HG02884 (cell line): ENCODE measurements at regions not wholly inside any gene's neighbourhood (a gene's known extent, or its start where the extent isn't known, plus 50 kb on each side); places are given as distances from the start of the nearest gene placed in this dataset.
"Not testable (repeated sequence)": the region's sequence is repeated elsewhere in the genome, so short reads cannot be mapped to it uniquely, and the experiment has no call there.

ENCODE experiments used
- ATAC-seq: cut with Tn5 transposase; IDR thresholded peaks from one replicate; pipeline ENCODE4 v1.9.1; 2021; ENCODE audit warnings: mild to moderate bottlenecking, moderate library complexity; ENCODE audit not compliant: unreplicated experiment

DNA sequence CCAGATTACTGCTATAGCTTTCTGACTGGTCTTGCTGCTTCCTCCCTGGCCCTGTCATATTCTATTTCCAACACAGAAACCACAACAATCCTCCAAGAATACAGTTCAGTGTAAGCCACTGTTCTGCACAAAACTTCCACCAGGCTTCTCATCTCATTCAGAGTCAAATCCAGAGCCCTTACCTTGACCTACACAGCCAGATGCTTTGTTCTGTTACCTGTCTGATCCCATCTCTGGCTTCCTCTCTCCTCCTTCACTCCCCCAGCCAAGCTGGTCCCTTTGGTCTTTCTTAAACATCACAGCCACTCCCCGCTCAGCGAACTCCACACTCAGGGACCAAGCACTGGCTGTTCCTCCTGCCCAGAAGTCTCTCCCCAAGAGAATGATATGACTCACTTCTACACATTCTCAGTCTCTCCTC is 84.8 kb upstream of the BMP2K start:
- peak; percentile 39 for ATAC-seq

DNA sequence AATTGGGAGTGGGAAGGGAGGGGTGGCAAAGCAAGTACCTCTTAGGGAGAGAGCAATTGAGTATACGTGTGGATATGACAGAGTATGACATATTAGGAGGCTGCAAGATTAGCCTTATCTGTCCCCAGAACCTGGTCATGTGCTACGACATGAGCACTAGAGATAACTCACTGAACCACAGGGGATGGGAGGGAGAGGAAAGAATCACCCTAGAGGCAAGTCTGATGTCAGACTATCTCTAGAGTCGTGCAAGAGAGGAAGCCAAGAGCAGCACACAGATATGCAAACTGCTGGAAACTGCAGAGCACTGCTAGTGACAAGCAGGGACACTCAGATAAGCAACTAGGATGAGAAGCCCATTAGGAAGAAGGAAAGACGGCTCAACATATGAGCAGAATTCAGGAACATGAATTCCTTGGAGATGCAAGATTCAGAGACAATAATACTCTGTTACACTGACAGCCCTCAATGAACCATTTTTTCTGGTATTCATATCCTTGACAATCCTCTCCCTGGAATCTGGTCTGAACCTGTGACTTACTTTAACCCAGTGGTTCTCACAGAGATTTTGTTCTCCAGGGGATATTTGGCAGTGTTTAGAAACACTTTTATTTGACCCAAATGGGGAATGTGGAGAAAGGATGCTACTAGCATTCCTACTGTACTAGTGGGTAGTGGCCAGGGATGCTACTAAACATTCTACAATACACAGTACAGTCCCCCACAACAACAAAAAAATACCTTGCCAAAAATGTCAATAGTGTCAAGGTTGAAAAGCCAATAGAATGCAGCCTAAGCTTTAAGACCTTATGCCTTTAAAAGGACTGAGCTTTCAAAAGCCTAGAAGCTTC is 84.0 kb upstream of the BMP2K start:
- peak; percentile 78 for ATAC-seq

DNA sequence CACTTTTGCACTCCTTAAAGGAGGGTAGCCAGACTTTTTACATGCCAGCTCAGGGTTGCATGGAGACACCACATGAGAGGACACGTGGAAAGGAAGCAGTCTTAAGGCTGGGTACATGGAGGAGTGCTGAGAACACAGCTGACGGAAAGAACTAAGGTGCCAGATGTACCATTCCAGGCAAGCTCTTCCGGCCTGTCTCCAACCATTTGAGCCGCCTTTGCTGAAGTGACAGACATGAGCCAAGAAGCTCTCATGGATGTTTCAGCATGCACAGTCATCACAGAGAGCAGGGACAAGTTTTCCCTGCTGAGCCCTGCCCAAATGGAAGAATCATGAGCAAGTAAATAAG is 83.4 kb upstream of the BMP2K start:
- no peak for ATAC-seq

DNA sequence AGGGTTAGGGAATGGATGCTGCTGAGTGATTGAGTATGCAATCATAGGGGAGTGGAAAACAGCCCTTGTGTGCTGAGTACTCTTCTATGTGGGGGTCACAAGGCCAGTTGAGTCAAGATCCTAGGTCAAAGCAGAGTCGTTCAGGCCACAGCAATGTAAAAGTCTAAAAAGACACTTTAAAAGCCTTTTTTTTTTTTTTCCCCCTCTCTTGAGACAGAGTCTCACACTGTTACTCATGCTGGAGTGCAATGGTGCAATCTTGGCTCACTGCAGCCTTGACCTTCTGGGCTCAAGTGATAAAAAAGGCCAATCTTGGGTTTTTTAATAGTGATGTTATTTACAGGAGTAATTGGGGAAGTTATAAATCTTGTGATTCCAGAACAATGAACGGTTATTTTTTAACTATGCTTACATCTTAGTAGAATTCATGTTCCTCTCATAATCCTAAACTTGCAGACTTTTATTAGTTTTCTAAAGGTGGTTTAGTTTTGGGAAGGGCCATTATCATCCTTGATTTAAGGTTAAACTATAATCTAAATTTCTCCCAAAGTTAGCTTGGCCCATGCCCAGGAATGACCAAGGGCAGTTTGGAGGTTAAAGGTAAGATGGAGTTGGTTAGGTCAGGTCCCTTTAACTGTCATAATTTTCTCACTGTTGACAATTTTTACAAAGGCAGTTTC is 82.2 kb upstream of the BMP2K start:
- ATAC-seq, result no peak

DNA sequence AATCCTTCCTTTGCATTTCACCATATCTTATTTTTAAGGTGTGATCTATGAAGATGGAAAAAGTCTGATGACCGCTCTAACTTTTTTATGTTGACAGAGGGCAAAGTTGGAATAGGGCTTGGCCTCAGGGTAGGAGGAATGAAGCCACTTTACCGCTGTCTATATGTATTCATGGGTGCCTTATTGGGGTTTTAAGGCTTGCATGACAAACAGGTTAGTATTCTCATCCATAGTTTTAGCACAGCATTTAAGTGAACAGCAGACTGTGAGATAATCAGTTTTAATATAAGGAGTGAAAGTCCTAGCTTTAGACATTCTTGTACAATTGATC is 81.7 kb upstream of the BMP2K start:
- ATAC-seq, result no peak

DNA sequence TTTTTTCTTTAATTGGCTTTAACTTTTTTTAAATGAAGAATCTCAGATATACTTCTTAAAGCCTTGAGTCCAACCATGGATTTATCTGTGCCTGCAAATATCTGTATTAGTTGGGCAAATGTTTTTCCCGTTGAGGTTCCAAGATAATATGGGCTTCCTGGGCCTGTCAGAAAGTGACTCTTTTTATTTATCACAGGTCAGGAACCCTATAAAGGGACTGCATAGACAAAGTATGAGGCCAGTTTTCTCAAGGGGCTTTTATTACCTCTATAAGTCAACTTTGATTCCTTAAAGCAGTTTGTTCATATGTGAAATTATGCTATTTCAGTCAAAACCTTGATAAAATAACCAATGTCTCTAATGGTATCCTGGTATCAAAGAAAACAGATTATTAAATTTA is 80.2 kb upstream of the BMP2K start:
- no peak for ATAC-seq

DNA sequence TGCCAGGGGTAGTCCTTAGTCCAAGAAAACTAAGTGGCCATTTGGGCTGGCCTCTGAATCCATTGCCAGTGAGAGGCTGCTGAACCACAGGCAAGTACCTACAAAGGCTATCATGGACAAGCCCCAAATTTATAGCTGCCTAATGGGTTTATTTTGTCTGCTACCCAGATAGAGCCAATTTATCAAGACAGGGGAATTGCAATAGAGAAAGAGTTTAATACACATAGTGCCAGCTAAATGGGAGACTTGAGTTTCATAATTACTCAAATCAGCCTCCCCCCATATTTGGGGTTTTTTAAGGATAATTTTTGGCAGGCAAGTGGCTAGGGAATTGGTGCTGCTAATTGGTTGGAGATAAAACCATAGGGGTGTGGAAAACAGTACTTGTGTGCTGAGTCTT is 73.1 kb upstream of the BMP2K start:
- no peak for ATAC-seq

DNA sequence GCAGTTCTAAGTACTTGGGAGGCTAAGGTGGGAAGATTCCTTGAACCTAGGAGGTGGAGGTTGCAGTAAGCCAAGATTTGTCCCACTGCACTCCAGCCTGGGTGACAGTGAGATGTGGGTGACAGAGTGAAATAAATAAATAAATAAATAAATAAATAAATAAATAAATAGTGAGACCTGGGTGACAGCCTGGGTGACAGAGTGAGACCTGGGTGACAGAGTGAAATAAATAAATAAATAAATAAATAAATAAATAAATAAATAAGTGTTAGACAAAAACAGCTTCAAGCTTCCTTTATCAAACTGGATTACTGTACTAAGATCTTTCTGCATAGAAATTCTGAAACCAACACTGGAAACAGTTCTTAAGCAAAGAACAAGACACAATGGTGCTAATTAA is 71.8 kb upstream of the BMP2K start:
- no peak for ATAC-seq

DNA sequence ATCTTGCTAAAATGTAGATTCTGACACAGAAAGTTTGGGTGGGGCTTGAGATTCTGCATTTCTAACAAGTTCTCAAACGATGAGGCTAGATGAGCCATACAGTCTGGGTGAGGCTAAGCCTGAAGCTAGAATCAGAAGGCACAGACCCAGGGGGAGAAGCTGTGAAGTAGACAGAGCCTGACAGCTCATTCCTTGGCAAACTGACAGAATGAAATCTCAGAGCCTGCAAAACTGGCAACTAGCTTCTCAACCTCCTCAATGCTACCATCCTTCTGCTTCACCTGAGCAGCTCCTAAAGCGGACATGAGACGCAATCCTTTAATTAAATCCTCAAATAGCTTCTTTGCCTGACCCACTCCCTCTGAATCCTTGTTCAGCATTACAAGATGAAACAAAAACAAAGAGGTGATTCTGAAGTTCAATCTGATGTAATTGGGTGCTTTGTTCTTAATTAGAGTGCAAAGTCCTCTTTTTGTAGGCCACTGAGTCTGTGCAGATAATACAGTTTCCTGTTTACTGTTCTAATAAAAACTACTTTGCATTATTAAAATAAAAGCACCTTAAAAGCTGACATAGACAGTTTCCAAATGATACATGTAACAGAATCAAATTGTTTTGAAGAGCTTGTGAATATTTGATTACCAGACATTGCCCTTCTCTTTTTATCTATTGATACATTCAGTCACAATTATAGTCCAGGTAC is 71.0 kb upstream of the BMP2K start:
- no peak for ATAC-seq

DNA sequence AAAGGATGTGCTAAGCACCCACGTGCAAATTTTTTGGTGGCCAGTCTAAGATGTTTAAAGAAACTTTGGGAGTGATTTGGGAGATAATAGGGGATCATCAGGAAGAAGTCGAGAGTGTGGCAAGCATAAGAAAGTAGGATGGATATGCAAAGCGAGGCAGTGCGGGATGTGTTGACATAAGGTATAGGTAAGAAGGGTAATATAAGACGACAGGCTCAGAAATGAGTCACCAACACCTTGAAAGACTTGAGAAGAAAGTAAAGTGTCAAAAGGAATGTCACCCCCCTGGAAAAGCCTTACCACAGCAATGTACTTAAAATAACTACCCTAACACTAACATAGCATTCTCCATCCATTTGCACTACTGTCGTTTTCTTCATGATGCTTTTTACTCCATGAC is 69.8 kb upstream of the BMP2K start:
- no peak for ATAC-seq

DNA sequence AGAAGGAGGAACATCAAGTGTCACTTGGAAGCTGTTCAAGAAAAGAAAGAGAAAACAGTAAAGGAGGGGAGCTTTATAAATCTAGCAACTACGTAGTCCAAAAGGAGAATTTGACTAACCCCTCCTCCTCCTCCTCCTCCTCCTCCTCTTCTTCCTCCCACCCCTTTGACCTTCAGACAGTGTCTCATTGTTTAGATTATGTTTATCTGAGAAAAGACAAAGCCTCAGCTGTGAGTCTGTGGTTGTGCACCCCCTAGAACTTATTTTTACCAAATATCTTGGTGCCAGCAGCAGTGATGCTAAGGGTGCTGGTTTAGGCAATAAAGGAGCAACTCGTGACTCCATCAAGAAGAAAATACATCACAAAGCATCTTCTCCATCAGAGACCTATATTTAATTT is 68.9 kb upstream of the BMP2K start:
- ATAC-seq, result peak; percentile 35

DNA sequence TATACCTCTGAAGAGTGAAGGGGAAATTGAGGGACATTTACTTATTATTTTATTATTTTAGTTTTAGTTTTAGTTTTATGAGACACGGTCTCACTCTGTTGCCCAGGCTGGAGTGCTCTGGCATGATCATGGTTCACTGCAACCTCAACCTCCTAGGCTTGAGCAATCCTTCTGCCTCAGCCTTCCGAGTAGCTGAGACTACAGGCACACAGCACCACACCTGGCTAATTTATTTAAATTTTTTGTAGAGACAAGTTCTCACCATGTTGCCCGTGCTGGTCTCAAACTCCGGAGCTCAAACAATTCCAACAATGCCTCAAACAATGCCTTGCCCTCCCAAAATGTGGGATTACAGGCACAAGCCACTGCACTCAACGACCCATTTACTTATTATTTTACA is 68.4 kb upstream of the BMP2K start:
- peak; percentile 61 for ATAC-seq

DNA sequence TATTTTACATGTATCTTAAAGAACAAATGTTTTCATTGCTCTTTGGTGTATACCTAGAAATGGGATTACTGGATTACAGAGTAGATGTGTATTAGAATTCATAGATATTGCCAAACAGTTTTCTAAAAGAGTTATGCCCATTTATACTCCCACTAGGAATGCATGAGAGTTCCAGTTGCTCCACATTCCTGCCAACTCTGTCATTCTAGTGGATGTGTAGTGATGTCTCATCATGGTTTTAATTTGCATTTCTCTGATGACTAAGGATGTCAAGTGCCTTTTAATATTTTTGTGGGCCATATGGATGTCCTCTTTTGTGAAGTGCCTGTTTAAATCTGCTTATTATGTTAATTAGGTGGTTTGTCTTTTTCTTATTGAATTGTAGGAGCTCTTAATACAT is 65.6 kb upstream of the BMP2K start:
- ATAC-seq, result no peak

DNA sequence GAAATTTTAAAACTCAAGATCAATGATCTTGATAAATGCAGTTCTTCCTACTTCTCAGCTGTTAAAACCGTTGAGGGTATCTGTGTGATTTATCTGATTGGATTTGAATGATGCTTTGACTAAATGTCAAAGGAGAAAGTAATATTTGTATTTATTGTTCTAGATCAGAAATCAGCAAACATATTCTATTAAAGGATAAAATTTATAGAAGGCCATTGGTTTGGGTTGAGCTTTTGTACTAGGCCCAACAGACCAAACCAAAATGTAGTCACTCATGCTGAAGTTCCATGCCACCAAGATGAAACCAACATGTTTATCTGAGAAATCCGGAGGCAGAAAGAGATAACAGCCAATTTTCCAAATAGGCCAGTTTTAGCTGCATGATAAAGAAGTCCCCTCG is 64.5 kb upstream of the BMP2K start:
- no peak for ATAC-seq

DNA sequence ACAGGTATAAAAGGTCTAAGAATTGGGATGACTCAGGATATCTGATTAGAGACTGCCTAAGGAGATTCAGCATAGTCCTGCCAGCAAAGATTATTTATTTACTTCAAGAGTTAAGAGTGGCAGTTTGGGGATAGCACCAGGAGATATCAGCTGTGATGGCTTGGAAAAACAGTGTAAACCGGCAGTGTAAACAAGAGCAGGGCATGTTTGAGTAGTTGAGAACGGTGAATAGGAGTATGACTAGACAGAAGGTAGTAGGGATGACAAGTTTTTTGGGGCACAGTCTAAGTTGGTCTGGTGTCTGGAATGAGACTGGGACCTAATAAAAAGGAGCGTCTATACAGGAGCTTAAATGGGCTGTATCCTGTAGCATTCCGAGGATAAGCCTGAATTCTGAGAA is 61.6 kb upstream of the BMP2K start:
- ATAC-seq, result not testable (repeated sequence)

DNA sequence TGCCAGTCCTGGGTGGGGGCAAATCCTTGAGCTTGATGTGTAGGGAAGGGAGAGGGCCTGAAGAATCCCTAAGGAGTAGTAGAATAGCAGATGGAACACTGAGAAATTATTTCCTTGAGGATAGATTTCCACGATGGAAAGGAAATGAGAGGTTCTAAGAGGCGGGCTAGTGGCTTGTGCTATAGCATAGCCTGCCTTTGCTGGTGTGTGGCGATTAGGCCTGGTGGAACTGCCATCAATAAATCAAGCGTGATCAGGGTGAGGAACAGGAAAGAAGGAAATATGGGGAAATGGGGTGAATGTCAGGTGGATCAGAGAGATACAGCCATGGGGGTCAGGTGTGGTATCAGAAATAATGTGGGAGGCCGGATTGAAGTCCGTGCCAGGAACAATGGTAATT is 60.8 kb upstream of the BMP2K start:
- ATAC-seq, result not testable (repeated sequence)

DNA sequence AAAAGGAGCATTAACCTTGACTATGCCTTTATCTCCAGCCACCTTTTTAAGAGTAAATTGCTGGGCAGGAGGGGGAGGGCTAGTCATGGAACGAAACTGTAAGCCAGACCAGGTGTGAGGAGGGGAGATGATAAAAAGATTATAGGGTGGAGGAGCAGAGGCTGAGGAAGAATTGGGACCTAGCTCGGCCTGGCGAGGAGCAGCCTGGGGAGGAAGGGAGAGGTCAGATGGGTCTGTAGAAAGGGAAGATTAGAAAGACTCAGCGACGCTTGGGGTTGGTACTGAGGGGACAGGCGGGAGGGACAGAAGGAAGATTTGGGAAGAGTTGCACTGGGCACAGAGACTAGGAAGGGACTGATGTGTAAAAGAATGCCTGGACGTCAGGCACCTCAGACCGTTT is 58.4 kb upstream of the BMP2K start:
- not testable (repeated sequence) for ATAC-seq

DNA sequence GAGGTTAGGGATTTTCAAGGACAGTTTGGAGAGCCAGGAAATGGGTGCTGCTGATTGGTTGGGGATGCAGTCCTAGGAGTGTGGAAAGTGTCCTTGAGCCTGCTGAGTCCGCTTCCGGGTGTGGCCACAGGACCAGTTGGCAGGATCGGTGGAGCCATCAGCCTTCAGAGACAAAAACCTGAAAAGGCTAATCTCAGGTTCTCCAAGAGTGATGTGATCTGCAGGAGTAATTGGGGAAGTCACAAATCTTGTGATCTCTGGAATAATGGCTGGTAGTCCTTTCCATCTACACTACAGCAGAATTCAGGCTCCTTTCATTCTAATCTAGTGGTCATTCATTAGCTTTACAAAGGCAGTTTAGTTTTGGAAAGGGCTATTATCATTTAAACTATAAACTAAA is 55.9 kb upstream of the BMP2K start:
- no peak for ATAC-seq

DNA sequence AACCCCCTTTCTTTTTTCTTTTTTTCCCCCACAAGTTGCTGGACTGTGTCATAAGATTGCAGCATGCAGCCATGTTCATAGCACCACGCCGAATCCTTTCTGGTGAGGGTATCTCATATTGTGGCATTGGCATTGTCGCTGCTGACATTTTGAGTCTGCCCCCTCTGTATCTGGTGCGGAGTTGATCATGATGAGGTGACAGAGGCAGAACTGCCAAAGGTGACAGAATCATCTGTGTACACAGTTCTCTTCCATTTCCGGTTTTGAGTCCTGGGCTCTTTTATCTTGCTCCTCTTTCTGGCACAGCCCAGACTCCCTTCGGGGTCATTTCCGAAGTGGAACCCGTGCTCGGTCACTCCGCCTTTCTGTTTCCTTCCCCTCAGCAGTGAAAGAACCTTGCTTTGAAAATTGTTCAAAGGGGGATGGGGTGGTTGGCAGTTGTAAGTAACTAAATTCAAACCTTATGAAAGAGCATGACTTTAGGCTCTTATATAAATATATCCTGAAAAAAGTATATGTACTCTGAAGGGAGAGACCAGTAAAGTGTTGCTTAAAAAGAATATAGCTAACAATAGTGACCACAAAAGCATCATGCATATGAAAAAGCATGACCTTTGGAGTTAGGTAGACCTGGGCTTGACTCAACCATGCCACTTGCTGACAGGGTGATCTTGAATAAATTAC is 55.0 kb upstream of the BMP2K start:
- peak; percentile 88 for ATAC-seq

DNA sequence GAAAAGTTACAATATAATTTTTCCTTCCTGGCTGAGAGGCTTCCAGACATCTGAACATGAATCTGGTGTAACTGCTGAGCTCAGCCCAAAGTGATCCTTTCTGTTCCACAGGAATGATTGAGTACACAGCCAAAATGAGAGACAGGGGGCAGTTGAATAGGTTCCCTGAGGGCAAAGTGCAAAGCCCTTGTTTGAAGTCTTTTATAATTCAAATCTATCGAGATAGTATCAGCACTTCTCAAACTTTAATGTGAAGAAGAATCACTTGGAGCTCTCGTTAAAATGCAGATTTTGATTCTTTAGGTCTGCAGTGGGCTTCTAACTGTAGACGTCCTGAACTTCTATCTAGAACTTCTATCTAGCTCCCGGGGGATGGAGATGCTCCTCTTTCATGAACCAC is 54.4 kb upstream of the BMP2K start:
- no peak for ATAC-seq

DNA sequence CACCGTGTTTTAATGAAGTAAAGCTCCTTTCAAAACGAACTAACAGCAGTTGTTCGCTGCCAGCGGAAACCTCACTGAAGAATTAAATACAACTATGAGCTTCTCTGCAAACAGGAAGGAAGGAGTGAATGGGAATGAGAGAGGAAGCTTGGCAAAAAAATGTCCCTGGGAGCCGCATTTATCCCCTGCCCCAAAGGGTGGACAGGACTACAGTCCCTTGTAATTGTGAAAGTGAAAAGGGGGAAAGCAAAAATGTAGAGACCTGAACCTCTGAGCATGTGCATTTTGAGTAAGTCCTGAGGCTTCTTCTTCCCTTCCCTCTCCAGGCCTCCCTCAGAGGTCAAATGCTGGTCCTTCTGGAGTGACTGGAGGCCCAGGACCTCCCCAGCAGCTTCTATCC is 53.8 kb upstream of the BMP2K start:
- no peak for ATAC-seq

DNA sequence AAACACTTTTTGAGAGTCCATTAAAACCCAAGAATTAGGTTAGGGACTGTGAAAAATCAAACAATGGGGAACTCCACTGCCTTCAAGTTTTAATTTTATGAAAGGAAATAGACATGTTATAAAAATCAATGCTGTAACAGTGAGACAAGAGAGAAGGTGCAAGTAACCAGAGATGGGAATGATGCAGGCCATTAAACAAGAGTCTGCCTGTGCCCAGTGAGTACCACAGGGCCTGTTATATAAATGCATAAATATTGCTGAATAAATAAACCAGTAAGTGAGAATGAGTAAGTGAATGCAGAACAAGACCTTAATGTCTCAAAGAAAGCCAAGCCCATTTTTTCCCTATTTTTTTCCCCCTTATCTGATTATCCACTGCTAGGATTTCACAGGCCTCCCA is 53.3 kb upstream of the BMP2K start:
- no peak for ATAC-seq
